Fibroblast of pulmonary artery (primary cell): ENCODE measurements at regions not wholly inside any gene's neighbourhood (a gene's known extent, or its start where the extent isn't known, plus 50 kb on each side); places are given as distances from the start of the nearest gene placed in this dataset.

Source experiments
- DNase-seq: peaks from one replicate; pipeline ENCODE4 v3.0.0-alpha.2; 2010; ENCODE audit warnings: low read depth
- H3K4me3 ChIP-seq: replicated peaks from 2 replicates; pipeline ENCODE4 v1.5.1; 2011; ENCODE audit warnings: low read depth, mild to moderate bottlenecking, control low read depth, low read length, moderate library complexity
- CTCF ChIP-seq: IDR thresholded peaks from 2 replicates; pipeline ENCODE4 v1.5.1; 2011; ENCODE audit warnings: mild to moderate bottlenecking, control low read depth, low read length, inconsistent platforms; ENCODE audit errors: missing control alignments

- no peak overlapping the region for H3K4me3 ChIP-seq
- DNase-seq: no peak
- no peak for TF ChIP-seq CTCF
These were observed 1256.5 kb downstream of the STIM2 start for GRCh38 chr4:28117084-28117682.

GRCh38 chr4:28146191-28146590, 1285.5 kb downstream of the STIM2 start:
- DNase-seq: no peak
- no peak overlapping the region for H3K4me3 ChIP-seq
- no peak for TF ChIP-seq CTCF

- no peak overlapping the region for H3K4me3 ChIP-seq
- no peak for TF ChIP-seq CTCF
- DNase-seq: no peak
These were observed 1287.6 kb downstream of the STIM2 start for GRCh38 chr4:28148221-28148620.

- no peak overlapping the region for H3K4me3 ChIP-seq
- DNase-seq: no peak
- no peak for TF ChIP-seq CTCF
These were observed 1289.1 kb downstream of the STIM2 start for GRCh38 chr4:28149762-28150161.

- no peak overlapping the region for H3K4me3 ChIP-seq
- DNase-seq: no peak
- TF ChIP-seq CTCF: no peak
These were observed 1290.7 kb downstream of the STIM2 start for GRCh38 chr4:28151314-28151713.

GRCh38 chr4:28167411-28167810, 1306.8 kb downstream of the STIM2 start:
- H3K4me3 ChIP-seq: no peak overlapping the region
- DNase-seq: no peak
- TF ChIP-seq CTCF: no peak

GRCh38 chr4:28176942-28177341, 1316.3 kb downstream of the STIM2 start:
- no peak for TF ChIP-seq CTCF
- H3K4me3 ChIP-seq: no peak overlapping the region
- no peak for DNase-seq
